HG02588 (cell line): ENCODE measurements at regions not wholly inside any gene's neighbourhood (a gene's known extent, or its start where the extent isn't known, plus 50 kb on each side); places are given as distances from the start of the nearest gene placed in this dataset.
"Not testable (repeated sequence)": the region's sequence is repeated elsewhere in the genome, so short reads cannot be mapped to it uniquely, and the experiment has no call there.

ENCODE experiments used
- ATAC-seq: cut with Tn5 transposase; IDR thresholded peaks from one replicate; pipeline ENCODE4 v1.9.1; 2021; ENCODE audit warnings: mild to moderate bottlenecking, moderate library complexity; ENCODE audit not compliant: unreplicated experiment

- not testable (repeated sequence) for ATAC-seq
Observed at GRCh38 chr13:50755862-50756685, 87.4 kb downstream of the DLEU7 start.

GRCh38 chr13:50757008-50757407 lies 86.5 kb downstream of the DLEU7 start:
- ATAC-seq: no peak

DNA sequence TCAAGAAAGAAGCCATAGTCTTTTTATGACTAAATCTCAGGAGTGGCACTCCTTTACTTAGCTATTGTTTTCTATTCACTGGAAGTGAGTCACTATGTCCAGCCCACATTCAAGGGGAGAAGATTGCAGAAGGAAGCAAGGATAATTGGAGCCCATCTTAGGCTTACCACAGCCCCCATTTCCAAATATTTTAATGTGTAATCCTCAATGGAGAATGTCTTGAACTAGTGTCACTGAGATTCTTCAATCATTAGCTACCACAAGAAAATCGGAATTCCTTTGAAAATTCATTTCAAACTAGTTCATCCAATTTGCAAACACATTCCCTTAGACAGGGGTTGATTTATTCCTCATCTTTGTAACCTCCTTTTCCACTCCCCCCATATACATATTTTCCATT lies 84.7 kb downstream of the DLEU7 start:
- ATAC-seq: no peak

DNA sequence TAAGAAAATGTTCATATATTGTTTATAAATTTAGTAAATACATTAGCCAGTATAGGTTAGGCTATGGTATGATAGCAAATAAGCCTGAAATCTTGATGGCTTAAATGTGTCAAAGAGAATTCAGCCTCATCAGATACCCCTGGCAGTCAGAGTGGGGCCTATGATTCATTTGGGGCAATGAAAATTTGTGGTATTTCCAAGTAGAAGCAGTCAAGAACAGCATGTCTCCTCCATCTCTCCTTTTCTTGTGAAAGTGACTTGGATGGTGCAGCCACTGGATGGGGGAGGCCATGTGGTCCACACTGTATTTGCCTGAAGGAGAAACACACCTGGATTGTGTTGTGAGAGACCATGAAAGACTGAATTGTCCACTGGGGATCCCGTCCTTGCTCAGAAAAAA lies 82.7 kb downstream of the DLEU7 start:
- no peak for ATAC-seq

DNA sequence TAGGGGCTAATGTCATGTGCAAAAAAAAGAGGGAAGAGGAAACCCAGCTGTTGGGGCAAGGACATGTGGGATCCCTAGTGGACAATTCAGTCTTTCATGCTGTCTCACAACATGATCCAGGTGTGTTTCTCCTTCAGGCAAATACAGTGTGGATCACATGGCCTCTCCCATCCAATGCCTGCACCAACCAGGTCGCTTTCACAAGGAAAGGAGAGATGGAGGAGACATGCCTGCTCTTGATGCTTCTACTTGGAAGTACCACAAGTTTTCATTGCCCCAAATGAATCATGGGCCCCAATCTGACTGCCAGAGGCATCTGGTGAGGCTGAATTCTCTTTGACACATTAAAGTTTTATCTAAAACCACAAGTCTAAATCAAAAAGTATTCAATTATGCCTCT lies 82.1 kb downstream of the DLEU7 start:
- ATAC-seq: no peak

GRCh38 chr13:50762969-50763567 lies 80.4 kb downstream of the DLEU7 start:
- no peak for ATAC-seq

GRCh38 chr13:50766013-50766412 lies 77.5 kb downstream of the DLEU7 start:
- ATAC-seq: no peak

GRCh38 chr13:50766695-50767094 lies 76.8 kb downstream of the DLEU7 start:
- ATAC-seq: no peak

GRCh38 chr13:50772881-50773280 lies 70.6 kb downstream of the DLEU7 start:
- not testable (repeated sequence) for ATAC-seq
